H1 (cell line): ENCODE measurements at regions not wholly inside any gene's neighbourhood (a gene's known extent, or its start where the extent isn't known, plus 50 kb on each side); places are given as distances from the start of the nearest gene placed in this dataset.

Source experiments
- CTCF ChIA-PET: fragments of 300-600 bp; sonication (Branson Sonifier 250); formaldehyde crosslinking; loops from one replicate; lab custom pipeline; 2021; ENCODE audit not compliant: partially characterized antibody; lab: Charles Lee
- POLR2A ChIA-PET: fragments of 300-600 bp; sonication (Branson Sonifier 250); formaldehyde crosslinking; loops from one replicate; lab custom pipeline; 2021; ENCODE audit warnings: inconsistent platforms; ENCODE audit not compliant: partially characterized antibody; lab: Charles Lee
- DNase-seq, 2 experiments: peaks; one replicate each; pipeline versions ENCODE4 v3.0.0 to v3.0.0-alpha.2; 2010 to 2022; ENCODE audit warnings: low spot score in 2 of 2, low read depth in 1 of 2, mixed read lengths in 1 of 2
- FAIRE-seq: peaks from 2 replicates; lab custom pipeline; 2011; peaks lifted over from hg19 to GRCh38; lab: Jason Lieb, UNC
- H2AFZ ChIP-seq: 2 replicates; pipeline ENCODE4 v1.8.1; 2012; ENCODE audit warnings: low read length, inconsistent platforms
- H2AK5ac ChIP-seq: 2 replicates; pipeline ENCODE4 v1.6.1; 2013; ENCODE audit warnings: low read depth, low read length
- H2BK120ac ChIP-seq: replicated peaks from 2 replicates; pipeline ENCODE3; 2013; ENCODE audit warnings: low read depth, low read length, inconsistent platforms
- H2BK12ac ChIP-seq: 2 replicates; pipeline ENCODE4 v1.6.1; 2013; ENCODE audit warnings: low read depth, low read length
- H2BK15ac ChIP-seq: 2 replicates; pipeline ENCODE4 v1.6.1; 2013; ENCODE audit warnings: low read length
- H2BK20ac ChIP-seq: 2 replicates; pipeline ENCODE4 v1.6.1; 2013; ENCODE audit warnings: low read length
- H2BK5ac ChIP-seq: 2 replicates; pipeline ENCODE4 v1.6.1; 2013; ENCODE audit warnings: low read depth, low read length
- H3K14ac ChIP-seq: 2 replicates; pipeline ENCODE4 v1.6.1; 2013; ENCODE audit warnings: inconsistent platforms; ENCODE audit not compliant: insufficient read length
- H3K18ac ChIP-seq: 2 replicates; pipeline ENCODE4 v1.6.1; 2013; ENCODE audit warnings: low read length; ENCODE audit errors: extremely low read depth
- H3K23ac ChIP-seq: 2 replicates; pipeline ENCODE4 v1.6.1; 2013; ENCODE audit warnings: inconsistent platforms; ENCODE audit not compliant: insufficient read length
- H3K23me2 ChIP-seq: 2 replicates; pipeline ENCODE4 v1.6.1; 2013; ENCODE audit warnings: low read depth, low read length
- H3K27ac ChIP-seq: 2 replicates; pipeline ENCODE4 v1.6.1; 2011; ENCODE audit warnings: low read depth, low read length, inconsistent platforms
- H3K27me3 ChIP-seq, 4 experiments: replicated peaks in 1 of 4; 1 replicate in 1 of 4; 2 replicates in 3 of 4; pipeline versions ENCODE4 v1.6.1 to v1.8.1; 2011 to 2013; ENCODE audit warnings: low read length in 3 of 4, mild to moderate bottlenecking in 3 of 4, inconsistent platforms in 2 of 4, mixed read lengths in 2 of 4, moderate library complexity in 1 of 4; ENCODE audit not compliant: control insufficient read depth in 3 of 4, insufficient read depth in 3 of 4; ENCODE audit errors: extremely low read depth in 1 of 4
- H3K36me3 ChIP-seq, 4 experiments: 2 replicates each; pipeline versions ENCODE4 v1.6.1 to v1.8.1; 2011 to 2013; ENCODE audit warnings: mild to moderate bottlenecking in 4 of 4, low read length in 3 of 4, moderate library complexity in 2 of 4, control low read depth in 1 of 4, inconsistent platforms in 1 of 4; ENCODE audit not compliant: insufficient read depth in 4 of 4, control insufficient read depth in 2 of 4
- H3K4ac ChIP-seq: replicated peaks from 2 replicates; pipeline ENCODE3; 2013; ENCODE audit warnings: low read length, low read depth, mixed read lengths, inconsistent platforms; ENCODE audit not compliant: insufficient read length
- H3K4me1 ChIP-seq, 4 experiments: replicated peaks in 1 of 4; 1 replicate in 1 of 4; 2 replicates in 3 of 4; pipeline versions ENCODE4 v1.6.1 to v1.8.1; 2011 to 2013; ENCODE audit warnings: low read length in 3 of 4, inconsistent platforms in 2 of 4, mixed read lengths in 1 of 4; ENCODE audit not compliant: insufficient read depth in 4 of 4, control insufficient read depth in 3 of 4
- H3K4me2 ChIP-seq, 2 experiments: 2 replicates each; pipeline versions ENCODE4 v1.6.1 to v1.8.1; 2011 to 2013; ENCODE audit warnings: low read depth in 2 of 2, low read length in 2 of 2, control low read depth in 1 of 2, inconsistent platforms in 1 of 2, mild to moderate bottlenecking in 1 of 2; ENCODE audit not compliant: insufficient read depth in 1 of 2
- H3K4me3 ChIP-seq, 4 experiments: fragments of 200-600, 300-600 bp in 1 of 4; sonication (generic), shearing (Covaris generic), sonication (Bioruptor Twin) in 1 of 4; 2 replicates each; pipeline versions ENCODE4 v1.5.1 to v1.8.1; 2011 to 2016; ENCODE audit warnings: low read length in 4 of 4, low read depth in 3 of 4, control low read depth in 2 of 4, inconsistent platforms in 2 of 4, mild to moderate bottlenecking in 2 of 4, mixed read lengths in 1 of 4, moderate library complexity in 1 of 4; ENCODE audit not compliant: insufficient read depth in 2 of 4; ENCODE audit errors: extremely low read depth in 1 of 4
- H3K56ac ChIP-seq: replicated peaks from 2 replicates; pipeline ENCODE3; 2013; ENCODE audit warnings: low read depth, mild to moderate bottlenecking, mixed read lengths, low read length, inconsistent platforms; ENCODE audit not compliant: insufficient read length
- H3K79me1 ChIP-seq: 2 replicates; pipeline ENCODE4 v1.6.1; 2013; ENCODE audit warnings: low read depth, low read length, control low read depth
- H3K79me2 ChIP-seq, 2 experiments: 2 replicates each; pipeline versions ENCODE4 v1.6.1 to v1.8.1; 2012 to 2013; ENCODE audit warnings: low read length in 2 of 2, mild to moderate bottlenecking in 2 of 2, inconsistent platforms in 1 of 2; ENCODE audit not compliant: insufficient read depth in 2 of 2, control insufficient read depth in 1 of 2
- H3K9ac ChIP-seq, 4 experiments: replicated peaks in 1 of 4; 1 replicate in 1 of 4; 2 replicates in 3 of 4; pipeline versions ENCODE4 v1.6.1 to v1.8.1; 2011 to 2013; ENCODE audit warnings: low read depth in 3 of 4, low read length in 3 of 4, control low read depth in 2 of 4, mild to moderate bottlenecking in 2 of 4, moderate library complexity in 2 of 4, inconsistent platforms in 1 of 4; ENCODE audit errors: extremely low read depth in 1 of 4
- H3K9me3 ChIP-seq, 2 experiments: 2 replicates each; pipeline versions ENCODE4 v1.6.1 to v1.8.1; 2012 to 2013; ENCODE audit warnings: mild to moderate bottlenecking in 2 of 2, moderate library complexity in 2 of 2, control low read depth in 1 of 2, inconsistent platforms in 1 of 2, low read depth in 1 of 2, low read length in 1 of 2, mixed read lengths in 1 of 2; ENCODE audit not compliant: insufficient read depth in 2 of 2
- H4K20me1 ChIP-seq, 2 experiments: replicated peaks in 1 of 2; 2 replicates each; pipeline versions ENCODE3 to v1.8.1; 2011 to 2013; ENCODE audit warnings: inconsistent platforms in 2 of 2, low read length in 2 of 2, mild to moderate bottlenecking in 1 of 2; ENCODE audit not compliant: insufficient read depth in 2 of 2, control insufficient read depth in 1 of 2
- H4K5ac ChIP-seq: 2 replicates; pipeline ENCODE4 v1.6.1; 2013; ENCODE audit warnings: low read length, low read depth, mixed read lengths, inconsistent platforms; ENCODE audit not compliant: insufficient read length
- H4K8ac ChIP-seq: 2 replicates; pipeline ENCODE4 v1.8.0; 2013; ENCODE audit warnings: mild to moderate bottlenecking, moderate library complexity, low read length, inconsistent platforms; ENCODE audit not compliant: insufficient read depth; ENCODE audit errors: extremely low read depth
- H4K91ac ChIP-seq: replicated peaks from 2 replicates; pipeline ENCODE3; 2013; ENCODE audit warnings: low read length, mixed read lengths, inconsistent platforms; ENCODE audit not compliant: insufficient read length
- HDAC2 ChIP-seq, 2 experiments: fragments of 300-600 bp in 1 of 2; sonication (generic) in 1 of 2; IDR thresholded peaks; 2 replicates each; pipeline ENCODE4 v1.6.1; 2011 to 2012; ENCODE audit warnings: low read depth in 2 of 2, low read length in 2 of 2, mild to moderate bottlenecking in 2 of 2, moderate library complexity in 2 of 2, borderline replicate concordance in 1 of 2, inconsistent platforms in 1 of 2
- JUND ChIP-seq: IDR thresholded peaks from 2 replicates; pipeline ENCODE4 v1.6.1; 2011; ENCODE audit warnings: mild to moderate bottlenecking, improper control_type of control experiment, low read length
- POU5F1 ChIP-seq: IDR thresholded peaks from 2 replicates; pipeline ENCODE4 v1.6.1; 2011; ENCODE audit warnings: low read depth, mild to moderate bottlenecking, low read length, moderate library complexity
- WGBS, 2 experiments: shearing (Covaris generic) in 1 of 2; methylation state at CpG; one replicate each; pipeline versions ENCODE4 v1.1.6 to v1.1.7; 2013 to 2015; ENCODE audit warnings: low lambda C conversion rate in 2 of 2, mixed read lengths in 2 of 2, inconsistent platforms in 1 of 2, low coverage in 1 of 2, missing lambda C conversion rate in 1 of 2; ENCODE audit not compliant: insufficient replicate concordance in 2 of 2, insufficient coverage in 1 of 2, insufficient read length in 1 of 2; ENCODE audit errors: extremely low coverage in 1 of 2, missing lambda C conversion rate in 1 of 2; 5-methylcytosine and 5-hydroxymethylcytosine counted together

DNA sequence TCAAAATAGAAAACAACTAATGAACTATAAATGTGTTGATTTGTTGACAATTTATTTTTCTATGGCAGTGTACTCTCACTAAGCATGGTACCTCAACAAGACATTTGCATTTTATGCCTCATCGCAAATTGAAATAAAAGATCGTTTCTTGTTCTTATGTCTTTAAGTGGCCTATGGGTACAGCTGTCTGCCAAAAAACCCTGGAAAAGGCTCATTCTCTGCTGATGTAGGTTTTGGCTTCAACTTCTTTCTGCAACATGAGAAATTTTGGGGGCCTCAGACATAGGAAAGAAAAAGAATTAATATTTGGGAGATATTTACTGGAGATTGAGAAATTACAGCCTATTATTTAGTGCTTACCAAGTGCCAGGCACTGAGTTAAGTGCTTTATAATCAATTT, 205.1 kb upstream of the DPP10 start:
- Histone ChIP-seq H4K8ac (no peak overlapping the region), H2BK12ac (no peak overlapping the region), H2BK5ac (no peak overlapping the region), H2BK20ac (no peak overlapping the region), H3K23me2 (no peaks in the 10 kb centered on the region), H2AFZ (no peak overlapping the region), H3K79me2 (no peaks in the 10 kb centered on the region), H3K4ac (no peak overlapping the region), H3K27ac (no peak overlapping the region), H3K14ac (no peak overlapping the region), H3K9me3 (no peaks in the 10 kb centered on the region), H3K18ac (no peak overlapping the region), H2BK15ac (no peak overlapping the region), H3K9ac (no peak overlapping the region), H3K4me1 (no peaks in the 10 kb centered on the region), H3K36me3 (no peaks in the 10 kb centered on the region; a peak in 1 of 8 replicates), H2AK5ac (no peak overlapping the region), H4K5ac (no peak overlapping the region), H4K20me1 (no peaks in the 10 kb centered on the region), H3K23ac (no peak overlapping the region), H3K79me1 (no peaks in the 10 kb centered on the region), H4K91ac (no peak overlapping the region), H3K27me3 (peaks cover 0 to 1% (median 0%) of the 10 kb centered on the region in 4 experiments; a peak in 1 of 7 replicates), H3K4me3 (no peak overlapping the region), H3K4me2 (no peak overlapping the region), H3K56ac (no peak overlapping the region), H2BK120ac (no peak overlapping the region)
- TF ChIP-seq POU5F1 (no peak), JUND (no peak), HDAC2 (IDR thresholded peaks at IDR 0.05; ENCODE audit: borderline replicate concordance in 1 of 2, low read depth in 2 of 2, low read length in 2 of 2) (no peak)
- ChIA-PET CTCF (interaction anchor here (0.8 to 1.8 kb wide), 2 partner anchors 257 to 258 kb away, joined by 3 to 4 read pairs; no protein-coding TSS in a partner anchor), POLR2A (no interaction called here)
- 98% methylated on average over 2 of the region's 2 CpGs; no CpG with 5 or more reads in 1 of the 2 experiments for WGBS, 2 experiments
- DNase-seq (no peak), FAIRE-seq (no peak)
